ENCODE measurements at regions not wholly inside any gene's neighbourhood (a gene's known extent, or its start where the extent isn't known, plus 50 kb on each side); places are given as distances from the start of the nearest gene placed in this dataset.
"Not testable (repeated sequence)": the region's sequence is repeated elsewhere in the genome, so short reads cannot be mapped to it uniquely, and the experiment has no call there.

DNA sequence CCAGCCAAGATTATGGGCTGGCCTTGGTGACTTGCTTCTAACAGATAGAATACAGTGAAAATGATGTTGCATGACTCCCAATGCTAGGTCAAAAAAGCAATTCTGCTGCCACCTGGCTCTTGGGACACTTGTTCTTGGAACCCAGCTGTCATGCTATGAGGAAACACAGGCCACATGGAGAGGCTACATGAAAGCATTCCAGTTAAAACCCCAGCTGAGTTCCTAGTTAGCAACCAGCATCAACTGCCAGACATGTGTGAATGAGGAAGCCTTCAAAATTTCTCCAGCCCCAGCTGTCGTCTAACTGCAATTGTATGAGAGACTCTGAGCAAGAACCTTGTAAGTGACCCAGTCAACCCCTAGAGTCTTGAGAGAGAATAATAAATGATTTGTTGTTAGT lies 105.2 kb upstream of the FGF16 start:
- Histone ChIP-seq H3K27ac (ENCODE audit: low read depth, low read length) (no peak overlapping the region), H3K4me1 (ENCODE audit: control insufficient read depth in 5 of 5, insufficient read depth in 5 of 5, low read length in 5 of 5) (peaks cover 0 to 4% (median 0%) of the 10 kb centered on the region in 5 donors), H3K27me3 (ENCODE audit: control insufficient read depth in 5 of 5, insufficient read depth in 4 of 5, low read length in 5 of 5) (no peaks in the 10 kb centered on the region), H3K4me3 (ENCODE audit: low read depth in 1 of 5, low read length in 5 of 5) (no peak overlapping the region), H3K36me3 (ENCODE audit: control insufficient read depth in 5 of 5, insufficient read depth in 5 of 5, low read length in 5 of 5) (no peaks in the 10 kb centered on the region), H3K9ac (ENCODE audit: low read length in 5 of 5) (no peak overlapping the region), H3K9me3 (ENCODE audit: control insufficient read depth in 5 of 5, low read length in 5 of 5) (peaks cover 0 to 2% (median 0%) of the 10 kb centered on the region in 5 donors)

- Histone ChIP-seq H3K27me3 (ENCODE audit: control insufficient read depth in 5 of 5, insufficient read depth in 4 of 5, low read length in 5 of 5) (peaks cover 0 to 4% (median 0%) of the 10 kb centered on the region in 5 donors), H3K36me3 (ENCODE audit: control insufficient read depth in 5 of 5, insufficient read depth in 5 of 5, low read length in 5 of 5) (no peaks in the 10 kb centered on the region), H3K4me3 (ENCODE audit: low read depth in 1 of 5, low read length in 5 of 5) (no peak overlapping the region), H3K9ac (ENCODE audit: low read length in 5 of 5) (no peak overlapping the region), H3K27ac (ENCODE audit: low read depth, low read length) (no peak overlapping the region), H3K9me3 (ENCODE audit: control insufficient read depth in 5 of 5, low read length in 5 of 5) (peaks cover 0 to 11% (median 8%) of the 10 kb centered on the region in 5 donors), H3K4me1 (ENCODE audit: control insufficient read depth in 5 of 5, insufficient read depth in 5 of 5, low read length in 5 of 5) (peaks cover 0 to 4% (median 0%) of the 10 kb centered on the region in 5 donors)
Measured at GRCh38 chrX:77346859-77347258, 100.3 kb upstream of the FGF16 start.

DNA sequence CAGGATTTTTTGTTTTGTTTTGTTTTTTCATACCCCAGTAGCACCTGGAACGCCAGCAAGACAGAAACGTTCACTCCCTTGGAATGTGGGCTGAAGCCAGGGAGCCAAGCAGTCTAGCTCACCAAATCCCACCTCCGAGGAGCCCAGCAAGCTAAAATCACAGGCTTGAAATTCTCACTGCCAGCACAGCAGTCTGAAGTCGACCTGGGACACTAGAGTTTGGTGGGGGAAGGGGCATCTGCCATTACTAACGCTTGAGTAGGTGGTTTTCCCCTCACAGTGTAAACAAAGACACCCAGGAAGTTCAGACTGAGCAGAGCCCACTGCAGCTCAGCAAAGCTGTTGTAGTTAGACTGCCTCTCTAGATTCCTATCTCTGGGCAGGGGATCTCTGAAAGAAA lies 99.6 kb upstream of the FGF16 start:
- Histone ChIP-seq H3K36me3 (ENCODE audit: control insufficient read depth in 5 of 5, insufficient read depth in 5 of 5, low read length in 5 of 5) (no peaks in the 10 kb centered on the region), H3K27me3 (ENCODE audit: control insufficient read depth in 5 of 5, insufficient read depth in 4 of 5, low read length in 5 of 5) (peaks cover 0 to 4% (median 0%) of the 10 kb centered on the region in 5 donors), H3K27ac (ENCODE audit: low read depth, low read length) (no peak overlapping the region), H3K9ac (ENCODE audit: low read length in 5 of 5) (no peak overlapping the region), H3K4me3 (ENCODE audit: low read depth in 1 of 5, low read length in 5 of 5) (no peak overlapping the region), H3K4me1 (ENCODE audit: control insufficient read depth in 5 of 5, insufficient read depth in 5 of 5, low read length in 5 of 5) (no peaks in the 10 kb centered on the region), H3K9me3 (ENCODE audit: control insufficient read depth in 5 of 5, low read length in 5 of 5) (peaks cover 0 to 11% (median 8%) of the 10 kb centered on the region in 5 donors)

DNA sequence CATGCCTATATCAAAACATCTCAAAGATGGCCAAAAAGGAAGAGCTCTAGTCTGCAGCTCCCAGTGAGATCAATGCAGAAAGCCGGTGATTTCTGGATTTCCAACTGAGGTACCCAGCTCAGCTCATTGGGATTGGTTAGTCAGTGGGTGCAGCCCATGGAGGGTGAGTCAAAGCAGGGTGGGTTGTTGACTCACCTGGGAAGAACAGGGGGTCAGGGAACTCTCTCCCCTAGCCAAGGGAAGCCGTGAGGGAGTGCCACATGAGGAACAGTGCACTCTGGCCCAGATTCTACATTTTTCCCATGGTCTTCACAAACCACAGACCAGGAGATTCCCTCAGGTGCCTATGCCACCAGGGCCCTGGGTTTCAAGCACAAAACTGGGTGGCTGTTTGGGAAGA lies 57.3 kb upstream of the FGF16 start:
- H3K27me3 ChIP-seq (ENCODE audit: control insufficient read depth in 5 of 5, insufficient read depth in 4 of 5, low read length in 5 of 5) = no peaks in the 10 kb centered on the region
- H3K4me3 ChIP-seq (ENCODE audit: low read depth in 1 of 5, low read length in 5 of 5) = no peak overlapping the region
- H3K9ac ChIP-seq (ENCODE audit: low read length in 5 of 5) = no peak overlapping the region
- H3K9me3 ChIP-seq (ENCODE audit: control insufficient read depth in 5 of 5, low read length in 5 of 5) = peaks cover 0 to 16% (median 2%) of the 10 kb centered on the region in 5 donors
- no peak overlapping the region for H3K27ac ChIP-seq (ENCODE audit: low read depth, low read length)
- no peaks in the 10 kb centered on the region for H3K4me1 ChIP-seq (ENCODE audit: control insufficient read depth in 5 of 5, insufficient read depth in 5 of 5, low read length in 5 of 5)
- no peaks in the 10 kb centered on the region for H3K36me3 ChIP-seq (ENCODE audit: control insufficient read depth in 5 of 5, insufficient read depth in 5 of 5, low read length in 5 of 5)

DNA sequence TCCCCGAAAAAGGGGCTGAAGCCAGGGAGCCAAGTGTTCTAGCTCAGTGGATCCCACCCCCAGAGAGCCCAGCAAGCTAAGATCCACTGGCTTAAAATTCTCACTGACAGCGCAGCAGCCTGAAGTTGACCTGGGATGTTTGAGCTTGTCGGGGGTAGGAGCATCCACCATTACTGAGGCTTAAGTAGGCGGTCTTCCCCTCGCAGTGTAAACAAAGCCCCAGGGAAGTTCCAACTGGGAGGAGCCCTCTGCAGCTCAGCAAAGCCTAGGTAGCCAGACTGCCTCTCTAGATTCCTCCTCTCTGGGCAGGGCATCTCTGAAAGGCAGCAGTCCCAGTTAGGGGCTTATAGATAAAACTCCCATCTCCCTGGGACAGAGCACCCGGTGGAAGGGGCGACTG lies 56.8 kb upstream of the FGF16 start:
- H3K27me3 ChIP-seq (ENCODE audit: control insufficient read depth in 5 of 5, insufficient read depth in 4 of 5, low read length in 5 of 5); H3K4me1 ChIP-seq (ENCODE audit: control insufficient read depth in 5 of 5, insufficient read depth in 5 of 5, low read length in 5 of 5); H3K9ac ChIP-seq (ENCODE audit: low read length in 5 of 5); H3K36me3 ChIP-seq (ENCODE audit: control insufficient read depth in 5 of 5, insufficient read depth in 5 of 5, low read length in 5 of 5); H3K4me3 ChIP-seq (ENCODE audit: low read depth in 1 of 5, low read length in 5 of 5); H3K27ac ChIP-seq (ENCODE audit: low read depth, low read length): not testable (repeated sequence)
- peaks cover 0 to 11% (median 2%) of the 10 kb centered on the region in 5 donors for H3K9me3 ChIP-seq (ENCODE audit: control insufficient read depth in 5 of 5, low read length in 5 of 5)

DNA sequence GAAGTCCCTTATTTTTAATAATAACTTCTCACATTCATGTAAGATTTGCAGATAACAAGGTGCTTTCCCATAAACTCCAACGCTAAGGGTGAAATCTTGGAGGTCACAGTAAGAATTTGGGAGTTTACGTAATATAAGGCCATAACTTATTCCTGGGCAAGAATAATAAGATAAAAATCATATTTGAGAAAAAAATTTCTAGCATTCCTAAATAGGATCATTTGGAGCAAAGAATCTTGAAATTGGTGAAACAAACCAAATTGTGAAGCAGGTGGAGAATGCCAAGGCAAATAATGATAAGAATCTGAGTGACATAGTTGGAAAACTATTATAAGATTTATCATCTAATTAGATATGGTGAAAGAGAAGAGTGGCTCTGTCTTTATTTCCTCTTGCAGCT lies 50.4 kb upstream of the FGF16 start:
- Histone ChIP-seq H3K4me1 (ENCODE audit: control insufficient read depth in 5 of 5, insufficient read depth in 5 of 5, low read length in 5 of 5) (no peaks in the 10 kb centered on the region), H3K27ac (ENCODE audit: low read depth, low read length) (no peak overlapping the region), H3K27me3 (ENCODE audit: control insufficient read depth in 5 of 5, insufficient read depth in 4 of 5, low read length in 5 of 5) (peaks cover 0 to 3% (median 0%) of the 10 kb centered on the region in 5 donors), H3K36me3 (ENCODE audit: control insufficient read depth in 5 of 5, insufficient read depth in 5 of 5, low read length in 5 of 5) (no peaks in the 10 kb centered on the region), H3K9ac (ENCODE audit: low read length in 5 of 5) (no peak overlapping the region), H3K4me3 (ENCODE audit: low read depth in 1 of 5, low read length in 5 of 5) (no peak overlapping the region), H3K9me3 (ENCODE audit: control insufficient read depth in 5 of 5, low read length in 5 of 5) (no peaks in the 10 kb centered on the region)
